ENCODE measurements at regions not wholly inside any gene's neighbourhood (a gene's known extent, or its start where the extent isn't known, plus 50 kb on each side); places are given as distances from the start of the nearest gene placed in this dataset.

DNA sequence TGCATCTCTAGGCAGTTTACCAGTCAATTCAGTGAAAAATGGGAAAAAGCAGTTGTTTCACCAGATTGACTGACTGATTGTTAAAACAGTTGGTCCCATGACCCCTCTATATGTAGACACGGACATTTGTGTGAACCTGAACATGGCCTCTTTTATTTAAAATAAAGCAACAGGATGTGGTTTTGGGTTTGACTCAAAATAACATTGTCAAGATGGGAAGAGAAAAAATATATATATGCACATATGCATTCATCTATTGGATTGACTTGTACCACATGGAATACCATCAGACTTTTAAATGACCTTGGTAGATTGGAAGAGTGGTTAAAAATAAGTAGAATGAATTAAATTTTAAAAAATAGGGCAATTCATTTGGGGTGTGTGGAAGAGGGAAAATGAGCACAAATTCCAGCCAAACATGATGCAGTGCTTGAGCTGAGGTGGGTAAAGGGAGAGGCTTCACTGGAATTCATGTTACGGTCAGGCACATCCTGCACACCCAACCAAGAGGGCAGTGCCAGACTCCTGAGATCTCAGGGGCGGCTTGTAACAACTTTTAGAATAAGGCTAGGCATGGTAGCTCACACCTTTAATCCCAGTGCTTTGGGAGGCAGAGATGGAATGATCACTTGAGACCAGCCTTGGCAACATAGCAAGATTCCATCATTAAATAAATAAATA lies 560.7 kb upstream of the TENM3 start:
- TF ChIP-seq, protein P1, sequence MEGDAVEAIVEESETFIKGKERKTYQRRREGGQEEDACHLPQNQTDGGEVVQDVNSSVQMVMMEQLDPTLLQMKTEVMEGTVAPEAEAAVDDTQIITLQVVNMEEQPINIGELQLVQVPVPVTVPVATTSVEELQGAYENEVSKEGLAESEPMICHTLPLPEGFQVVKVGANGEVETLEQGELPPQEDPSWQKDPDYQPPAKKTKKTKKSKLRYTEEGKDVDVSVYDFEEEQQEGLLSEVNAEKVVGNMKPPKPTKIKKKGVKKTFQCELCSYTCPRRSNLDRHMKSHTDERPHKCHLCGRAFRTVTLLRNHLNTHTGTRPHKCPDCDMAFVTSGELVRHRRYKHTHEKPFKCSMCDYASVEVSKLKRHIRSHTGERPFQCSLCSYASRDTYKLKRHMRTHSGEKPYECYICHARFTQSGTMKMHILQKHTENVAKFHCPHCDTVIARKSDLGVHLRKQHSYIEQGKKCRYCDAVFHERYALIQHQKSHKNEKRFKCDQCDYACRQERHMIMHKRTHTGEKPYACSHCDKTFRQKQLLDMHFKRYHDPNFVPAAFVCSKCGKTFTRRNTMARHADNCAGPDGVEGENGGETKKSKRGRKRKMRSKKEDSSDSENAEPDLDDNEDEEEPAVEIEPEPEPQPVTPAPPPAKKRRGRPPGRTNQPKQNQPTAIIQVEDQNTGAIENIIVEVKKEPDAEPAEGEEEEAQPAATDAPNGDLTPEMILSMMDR (conservative IDR thresholded peaks at IDR 0.05; ENCODE audit: low read length), result no peak
- no peak for DNase-seq (ENCODE audit: low read depth)
- H3K4me3 ChIP-seq (ENCODE audit: low read length), result no peak overlapping the region

DNA sequence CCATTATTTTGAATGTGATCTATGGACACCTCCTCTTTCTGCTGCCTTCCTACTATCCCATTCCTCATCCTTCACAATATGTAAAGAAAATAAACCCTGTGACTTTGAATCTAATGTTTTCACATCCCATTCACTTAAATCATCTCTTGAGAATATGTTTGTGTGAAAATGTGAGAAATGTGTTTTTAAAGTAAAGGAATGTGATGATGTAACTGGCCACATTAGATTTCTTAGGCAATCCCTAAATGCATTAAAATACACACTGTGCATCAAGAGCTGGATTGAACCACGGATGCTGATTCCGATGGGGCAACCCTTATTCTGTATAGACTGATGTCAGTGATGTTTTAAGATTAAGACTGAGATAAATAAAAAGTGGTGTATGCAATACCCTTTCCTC lies 558.9 kb upstream of the TENM3 start:
- no peak overlapping the region for H3K4me3 ChIP-seq (ENCODE audit: low read length)
- peak; percentile 83 for DNase-seq (ENCODE audit: low read depth)
- TF ChIP-seq, protein P1 (conservative IDR thresholded peaks at IDR 0.05; ENCODE audit: low read length), result no peak

DNA sequence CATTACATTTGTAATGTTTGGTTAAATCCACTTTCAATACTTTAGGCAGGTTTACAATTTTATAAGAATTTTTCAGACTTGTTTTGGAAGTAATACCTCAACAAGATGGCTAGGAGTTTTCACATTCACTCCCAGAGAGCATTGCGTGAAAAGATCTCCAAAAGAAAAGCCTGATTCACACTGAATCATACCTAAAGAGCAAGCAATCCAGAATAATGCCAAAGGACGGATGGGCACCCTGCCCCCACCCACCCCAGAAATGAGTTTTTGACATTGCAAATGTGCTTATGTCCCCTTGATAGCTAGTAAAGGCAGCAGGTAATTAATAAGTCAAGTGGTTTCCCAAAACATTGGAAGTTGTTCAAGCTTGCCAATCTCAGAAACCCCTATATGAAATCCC lies 557.7 kb upstream of the TENM3 start:
- DNase-seq (ENCODE audit: low read depth), result peak; percentile 54
- TF ChIP-seq, protein P1 (conservative IDR thresholded peaks at IDR 0.05; ENCODE audit: low read length), result no peak
- 0 out of 2 replicates have a peak overlapping the region, but pooled peaks have one; percentile 20 for H3K4me3 ChIP-seq (ENCODE audit: low read length)

DNA sequence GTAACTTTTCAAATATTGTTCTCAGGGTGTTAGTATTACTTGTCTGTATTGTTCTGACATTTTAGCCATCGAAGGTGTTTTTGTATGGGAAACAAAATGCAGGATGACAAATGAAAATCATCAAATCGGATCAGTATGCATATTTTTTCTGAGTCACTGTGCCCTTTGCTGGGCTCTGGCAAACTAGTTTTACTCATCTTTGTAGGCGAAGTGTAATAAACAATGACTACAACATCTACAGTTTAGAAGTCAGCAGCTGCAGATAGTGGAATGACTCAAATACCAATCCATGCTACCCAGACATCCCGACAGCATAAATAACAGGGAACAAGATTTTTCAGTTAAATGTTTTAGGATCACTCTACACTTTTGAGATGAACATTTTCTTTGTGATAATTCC lies 557.3 kb upstream of the TENM3 start:
- TF ChIP-seq, protein P1 (conservative IDR thresholded peaks at IDR 0.05; ENCODE audit: low read length), result no peak
- H3K4me3 ChIP-seq (ENCODE audit: low read length), result peak overlapping the region; percentile 20; the same call in 1 of the 2 replicates
- DNase-seq (ENCODE audit: low read depth), result peak; percentile 89

DNA sequence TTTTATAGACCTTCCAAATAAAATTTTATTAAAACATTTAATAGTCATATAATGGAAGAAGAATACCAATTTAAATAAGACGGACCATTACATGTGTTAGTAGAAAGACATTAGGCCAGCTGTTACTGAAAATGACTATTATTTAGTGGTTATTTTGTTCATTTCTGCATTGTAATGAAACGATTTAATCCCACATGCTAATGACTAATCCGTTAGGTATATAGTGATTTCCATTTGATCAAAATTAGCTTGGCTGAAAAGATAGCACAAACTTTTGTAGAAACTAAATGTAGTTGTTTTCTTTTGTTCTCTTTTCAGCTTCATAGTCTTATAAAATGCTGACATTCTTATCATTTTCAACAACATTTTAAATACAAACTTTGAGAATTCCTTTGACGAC lies 556.1 kb upstream of the TENM3 start:
- TF ChIP-seq, protein P1 (conservative IDR thresholded peaks at IDR 0.05; ENCODE audit: low read length), result no peak
- DNase-seq (ENCODE audit: low read depth), result no peak
- H3K4me3 ChIP-seq (ENCODE audit: low read length), result no peak overlapping the region

DNA sequence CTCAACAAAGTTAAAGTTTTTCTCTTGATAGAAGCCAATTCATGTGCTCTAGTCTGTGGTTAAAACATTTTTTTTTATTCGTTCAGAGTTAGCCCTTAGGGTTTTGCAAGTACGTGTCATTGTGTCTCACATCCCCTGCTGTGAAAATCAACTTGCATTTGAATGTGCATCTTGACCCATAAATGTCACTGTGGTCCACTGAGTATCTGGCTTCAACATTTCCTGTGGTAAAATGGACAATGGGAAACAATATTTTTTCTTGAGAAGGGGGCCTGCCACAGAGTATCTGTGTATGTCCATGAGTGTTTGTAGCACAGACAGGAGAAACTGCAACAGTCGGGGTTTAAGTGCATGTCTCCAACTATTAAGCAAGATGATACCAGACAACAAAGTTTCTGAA lies 554.8 kb upstream of the TENM3 start:
- TF ChIP-seq, protein P1 (conservative IDR thresholded peaks at IDR 0.05; ENCODE audit: low read length), result no peak
- no peak overlapping the region for H3K4me3 ChIP-seq (ENCODE audit: low read length)
- DNase-seq (ENCODE audit: low read depth), result peak; percentile 29

DNA sequence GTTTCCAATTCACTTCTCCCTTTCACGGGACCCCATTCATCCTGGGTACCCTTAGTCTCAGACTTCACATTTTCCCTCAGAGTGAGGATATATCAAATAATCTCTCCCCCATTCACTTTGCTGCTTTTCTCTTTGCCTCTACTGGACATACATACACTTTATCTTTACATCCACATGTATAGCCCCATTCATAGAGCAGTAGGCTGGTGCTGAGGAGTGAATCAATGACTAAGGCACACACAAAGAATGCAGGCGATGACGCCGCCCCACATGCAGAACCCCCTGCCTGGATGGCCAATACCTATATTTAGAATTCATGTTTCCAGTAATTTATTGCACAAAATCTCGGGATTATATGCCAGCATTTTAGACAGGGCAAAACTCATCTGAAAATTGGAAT lies 554.3 kb upstream of the TENM3 start:
- DNase-seq (ENCODE audit: low read depth), result no peak
- TF ChIP-seq, protein P1 (conservative IDR thresholded peaks at IDR 0.05; ENCODE audit: low read length), result no peak
- no peak overlapping the region for H3K4me3 ChIP-seq (ENCODE audit: low read length)
